Keratinocyte (primary cell): ENCODE measurements at regions not wholly inside any gene's neighbourhood (a gene's known extent, or its start where the extent isn't known, plus 50 kb on each side); places are given as distances from the start of the nearest gene placed in this dataset.

Experiments used
- EZH2 ChIP-seq: IDR thresholded peaks from one replicate; pipeline ENCODE4 v1.6.1; 2012; ENCODE audit warnings: inconsistent platforms, mild to moderate bottlenecking, low read length, moderate library complexity
- TF ChIP-seq, protein P1 (sequence below), 3 experiments: IDR thresholded peaks in 1 of 3; conservative IDR thresholded peaks in 1 of 3; optimal IDR thresholded peaks in 1 of 3; 2 replicates in 2 of 3; 3 replicates in 1 of 3; pipeline versions ENCODE3 to v1.5.1; 2011; ENCODE audit warnings: low read length in 3 of 3, mild to moderate bottlenecking in 3 of 3, moderate library complexity in 2 of 3, control low read depth in 1 of 3, inconsistent platforms in 1 of 3; ENCODE audit not compliant: insufficient read depth in 2 of 3; ENCODE audit errors: extremely low read depth in 1 of 3

DNA sequence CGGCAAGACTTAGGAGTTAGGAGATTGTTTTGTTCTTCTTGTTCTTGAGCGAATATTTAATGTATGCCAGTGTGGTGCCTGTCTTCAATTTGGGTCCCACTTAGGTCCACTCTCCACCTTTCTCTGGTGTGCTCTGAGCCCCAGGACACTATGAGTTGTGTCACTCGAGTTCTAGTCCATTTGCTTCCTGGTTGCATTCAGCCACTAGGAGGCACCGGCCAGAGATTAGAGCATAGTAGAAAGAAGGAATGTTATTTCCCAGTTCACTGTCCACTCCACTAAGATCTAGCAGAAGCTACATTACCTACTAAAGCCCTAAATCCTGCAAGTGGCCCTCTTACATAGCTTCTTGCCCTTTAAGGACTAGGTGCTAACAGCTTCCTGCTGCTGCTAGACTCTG is 326.9 kb downstream of the NAF1 start:
- TF ChIP-seq, protein P1, sequence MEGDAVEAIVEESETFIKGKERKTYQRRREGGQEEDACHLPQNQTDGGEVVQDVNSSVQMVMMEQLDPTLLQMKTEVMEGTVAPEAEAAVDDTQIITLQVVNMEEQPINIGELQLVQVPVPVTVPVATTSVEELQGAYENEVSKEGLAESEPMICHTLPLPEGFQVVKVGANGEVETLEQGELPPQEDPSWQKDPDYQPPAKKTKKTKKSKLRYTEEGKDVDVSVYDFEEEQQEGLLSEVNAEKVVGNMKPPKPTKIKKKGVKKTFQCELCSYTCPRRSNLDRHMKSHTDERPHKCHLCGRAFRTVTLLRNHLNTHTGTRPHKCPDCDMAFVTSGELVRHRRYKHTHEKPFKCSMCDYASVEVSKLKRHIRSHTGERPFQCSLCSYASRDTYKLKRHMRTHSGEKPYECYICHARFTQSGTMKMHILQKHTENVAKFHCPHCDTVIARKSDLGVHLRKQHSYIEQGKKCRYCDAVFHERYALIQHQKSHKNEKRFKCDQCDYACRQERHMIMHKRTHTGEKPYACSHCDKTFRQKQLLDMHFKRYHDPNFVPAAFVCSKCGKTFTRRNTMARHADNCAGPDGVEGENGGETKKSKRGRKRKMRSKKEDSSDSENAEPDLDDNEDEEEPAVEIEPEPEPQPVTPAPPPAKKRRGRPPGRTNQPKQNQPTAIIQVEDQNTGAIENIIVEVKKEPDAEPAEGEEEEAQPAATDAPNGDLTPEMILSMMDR (optimal IDR thresholded peaks at IDR 0.05 in 1 of 3, IDR thresholded peaks at IDR 0.05 in 1 of 3, conservative IDR thresholded peaks at IDR 0.05 in 1 of 3; ENCODE audit: extremely low read depth in 1 of 3, insufficient read depth in 2 of 3, low read length in 3 of 3), result no peak
- no peak for TF ChIP-seq EZH2
